HTR-8/SVneo (cell line): ENCODE measurements at regions not wholly inside any gene's neighbourhood (a gene's known extent, or its start where the extent isn't known, plus 50 kb on each side); places are given as distances from the start of the nearest gene placed in this dataset.
"Not testable (repeated sequence)": the region's sequence is repeated elsewhere in the genome, so short reads cannot be mapped to it uniquely, and the experiment has no call there.

ENCODE experiments used
- DNase-seq: peaks from one replicate; pipeline ENCODE4 v3.0.0; 2011; ENCODE audit warnings: low spot score, mixed read lengths; ENCODE audit not compliant: insufficient read length
- FAIRE-seq: peaks from 2 replicates; lab custom pipeline; 2011; peaks lifted over from hg19 to GRCh38; lab: Jason Lieb, UNC

DNA sequence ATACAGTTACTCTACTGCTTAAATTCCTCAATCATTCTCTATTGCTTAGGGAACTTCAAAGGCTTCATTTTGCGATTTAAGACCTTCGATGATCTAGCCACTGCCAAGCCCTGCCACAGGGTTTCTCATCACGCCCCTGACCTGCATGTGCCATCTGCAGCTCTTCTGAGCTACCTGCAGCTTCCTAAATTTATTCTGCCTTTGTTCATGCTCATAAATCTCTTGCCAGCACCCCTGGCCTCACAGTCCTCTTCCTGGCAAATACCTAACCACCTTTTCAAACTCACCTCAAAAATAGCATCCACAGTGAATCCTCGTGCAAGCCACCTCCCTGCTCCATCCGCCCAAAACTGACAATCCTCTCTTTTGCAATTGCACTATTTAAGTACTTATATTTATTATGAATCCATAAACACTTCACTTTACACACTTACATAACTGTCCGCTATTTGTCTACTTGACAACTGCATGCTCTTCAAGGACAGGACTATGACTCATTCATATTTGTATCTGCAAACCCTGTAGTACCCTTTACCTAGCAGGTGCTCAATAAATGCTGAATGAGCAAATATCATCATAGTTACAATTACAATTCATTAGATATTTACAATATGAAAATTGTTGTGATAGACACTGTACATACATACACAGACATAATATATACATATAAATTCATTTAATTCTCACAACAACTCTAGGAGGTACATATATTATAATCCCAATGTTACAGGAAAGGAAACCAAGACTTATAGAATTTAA is 280.0 kb upstream of the RASGEF1B start:
- no peak for FAIRE-seq
- DNase-seq, result no peak

DNA sequence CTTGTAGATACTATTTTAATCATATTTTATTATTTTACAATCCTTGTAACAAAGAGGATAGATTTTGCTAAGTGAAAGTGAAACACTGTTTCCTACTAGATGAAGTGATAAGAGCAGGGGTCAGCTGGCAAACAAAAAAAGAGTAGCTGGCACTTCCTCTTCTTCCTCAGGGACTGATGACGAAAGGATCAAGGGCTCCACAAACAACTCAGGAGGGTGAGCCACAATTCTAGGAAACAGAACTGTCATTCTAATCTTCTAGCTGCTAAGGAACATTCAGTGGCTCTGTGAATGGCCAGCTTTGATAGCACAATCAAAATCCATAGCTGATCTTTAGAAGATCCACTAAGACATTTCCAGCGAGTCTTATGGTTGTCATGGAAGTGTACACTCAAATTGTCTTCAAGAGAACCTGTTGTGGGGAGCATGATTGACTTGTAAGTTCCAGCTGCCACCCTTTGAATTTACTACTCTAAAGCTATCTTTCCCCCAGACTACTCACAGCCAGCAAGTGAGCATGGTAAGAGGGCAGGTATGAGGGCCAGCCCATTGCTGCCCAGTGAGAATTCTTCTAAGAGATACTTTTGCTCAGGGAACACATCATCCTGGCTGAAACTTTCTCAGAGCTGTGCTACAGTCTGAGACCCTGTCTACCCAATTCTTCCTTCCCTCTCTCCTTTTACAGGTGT is 275.7 kb upstream of the RASGEF1B start:
- no peak for DNase-seq
- no peak for FAIRE-seq

DNA sequence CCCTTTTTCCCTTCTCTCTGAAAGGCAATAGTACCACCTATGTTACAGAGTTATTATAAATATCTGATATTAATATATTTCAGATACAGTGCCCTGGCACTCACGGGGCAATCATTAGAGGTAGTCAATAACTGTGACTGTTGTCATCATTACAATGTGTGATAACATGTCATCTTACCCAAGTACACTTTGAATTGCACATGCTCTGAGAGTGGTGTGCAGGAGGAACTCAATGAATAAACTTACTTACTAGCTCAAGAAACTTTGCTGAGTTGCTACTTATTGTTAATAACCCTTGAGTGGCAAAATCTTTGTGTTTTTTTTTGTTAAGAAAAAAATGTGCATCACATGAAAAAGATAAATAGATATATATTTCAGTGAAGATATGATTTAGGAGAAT is 275.1 kb upstream of the RASGEF1B start:
- no peak for FAIRE-seq

DNA sequence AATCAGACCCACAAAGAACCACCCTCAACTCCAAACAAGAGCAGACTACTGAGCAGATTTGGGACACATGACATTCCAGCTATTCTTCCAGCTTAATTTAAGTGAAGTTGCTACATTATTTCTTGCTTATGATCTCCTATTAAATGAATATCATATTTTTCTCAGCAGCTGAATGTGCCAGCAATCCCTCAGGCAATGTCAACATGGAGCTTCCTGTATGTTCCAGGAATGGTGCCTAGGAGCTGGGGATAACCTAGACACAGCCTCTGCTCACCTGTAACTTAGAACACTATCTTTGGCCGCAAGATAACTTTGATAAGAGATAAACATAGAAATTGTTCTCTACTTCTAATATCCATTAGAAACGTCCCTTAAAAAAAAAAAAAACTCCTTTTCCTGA is 274.4 kb upstream of the RASGEF1B start:
- DNase-seq, result no peak
- no peak for FAIRE-seq

More for the DNA sequence above, 275.1 kb upstream of the RASGEF1B start:
- DNase-seq, result no peak

DNA sequence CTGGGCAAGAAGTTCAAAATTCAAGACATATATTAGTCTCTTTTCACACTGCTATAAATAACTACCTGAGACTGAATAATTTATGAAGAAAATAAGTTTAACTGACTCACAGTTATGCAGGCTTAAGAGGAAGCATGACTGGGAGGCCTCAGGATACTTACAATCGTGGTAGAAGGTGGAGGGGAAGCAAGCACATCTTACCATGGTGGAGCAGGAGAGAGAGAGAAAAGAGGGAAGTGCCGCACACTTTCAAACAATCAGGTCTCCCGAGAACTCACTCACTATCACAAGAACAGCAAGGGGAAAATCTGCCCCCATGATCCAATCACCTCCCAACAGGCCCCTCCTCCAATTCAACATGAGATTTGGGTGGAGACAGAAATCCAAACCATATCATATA is 273.3 kb upstream of the RASGEF1B start:
- no peak for FAIRE-seq
- no peak for DNase-seq

DNA sequence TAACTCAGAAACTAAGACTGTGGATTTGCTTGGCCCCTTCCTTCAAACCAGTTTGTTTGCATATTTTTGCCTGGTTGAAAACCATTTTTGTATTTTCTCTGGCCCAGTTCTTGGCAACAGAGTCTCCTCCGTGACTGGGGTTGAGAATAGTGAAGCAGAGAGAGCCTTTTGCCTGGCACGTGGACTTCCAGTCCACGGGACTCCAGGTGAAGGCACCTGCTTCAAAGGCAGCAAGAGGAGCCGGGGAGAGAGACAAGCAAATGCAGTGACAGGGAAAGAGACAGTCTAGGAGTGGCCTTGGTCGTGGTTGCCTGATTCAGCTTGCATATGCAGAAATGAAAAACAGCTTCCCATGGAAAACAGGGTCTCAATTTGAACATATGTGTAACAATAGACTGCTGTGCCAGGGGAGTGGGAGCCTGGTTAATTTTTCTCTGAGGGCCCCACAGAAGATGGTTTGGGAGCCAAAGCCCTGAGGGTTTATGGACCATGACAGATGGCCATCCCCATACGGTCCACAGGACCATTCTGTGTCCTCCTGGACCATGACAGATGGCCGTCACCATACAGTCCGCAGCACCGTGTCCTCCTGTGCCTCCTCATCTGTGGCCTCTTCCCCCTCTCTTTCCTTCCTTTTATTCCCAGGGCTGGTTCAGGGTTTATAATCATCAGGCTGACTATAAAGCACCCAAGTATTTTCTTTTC is 272.2 kb upstream of the RASGEF1B start:
- DNase-seq, result no peak
- FAIRE-seq, result no peak

DNA sequence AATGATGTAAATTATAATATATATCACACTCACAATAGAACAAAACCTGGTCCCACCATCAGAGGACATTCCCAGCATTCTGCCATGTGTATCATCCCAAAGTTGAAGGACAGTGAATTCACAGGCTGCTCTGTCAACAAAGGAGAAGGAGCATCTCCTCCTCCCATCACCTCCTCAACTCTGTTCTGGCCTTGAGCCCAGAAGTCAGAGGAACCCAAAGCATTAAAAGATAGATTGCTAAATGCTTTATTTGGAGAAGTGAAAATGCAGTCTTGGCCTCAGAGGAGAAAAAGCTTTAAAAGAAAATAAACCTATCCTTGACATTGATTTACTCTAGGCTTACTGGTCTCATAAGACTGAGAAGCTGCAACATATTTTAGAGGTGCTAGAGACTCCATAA is 268.8 kb upstream of the RASGEF1B start:
- FAIRE-seq, result no peak
- no peak for DNase-seq

DNA sequence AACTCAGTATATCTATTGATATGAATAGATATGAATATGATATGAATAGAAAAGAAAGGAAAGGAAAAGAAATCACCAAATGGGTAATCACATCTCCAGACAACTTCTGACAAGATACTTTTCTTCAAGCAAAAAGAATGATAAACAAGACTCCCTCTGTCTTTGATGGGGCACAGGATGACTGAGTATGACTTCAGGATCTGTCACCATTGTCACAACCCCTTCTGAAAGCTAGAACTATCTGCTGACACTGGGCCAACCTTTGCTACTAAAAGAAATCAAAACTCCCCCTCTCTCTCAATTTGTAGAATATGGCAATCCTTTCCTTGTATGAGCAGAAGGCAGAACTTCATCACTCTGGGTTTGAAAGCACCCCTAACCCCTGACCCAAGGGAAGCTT is 267.2 kb upstream of the RASGEF1B start:
- DNase-seq (no peak), FAIRE-seq (no peak)

DNA sequence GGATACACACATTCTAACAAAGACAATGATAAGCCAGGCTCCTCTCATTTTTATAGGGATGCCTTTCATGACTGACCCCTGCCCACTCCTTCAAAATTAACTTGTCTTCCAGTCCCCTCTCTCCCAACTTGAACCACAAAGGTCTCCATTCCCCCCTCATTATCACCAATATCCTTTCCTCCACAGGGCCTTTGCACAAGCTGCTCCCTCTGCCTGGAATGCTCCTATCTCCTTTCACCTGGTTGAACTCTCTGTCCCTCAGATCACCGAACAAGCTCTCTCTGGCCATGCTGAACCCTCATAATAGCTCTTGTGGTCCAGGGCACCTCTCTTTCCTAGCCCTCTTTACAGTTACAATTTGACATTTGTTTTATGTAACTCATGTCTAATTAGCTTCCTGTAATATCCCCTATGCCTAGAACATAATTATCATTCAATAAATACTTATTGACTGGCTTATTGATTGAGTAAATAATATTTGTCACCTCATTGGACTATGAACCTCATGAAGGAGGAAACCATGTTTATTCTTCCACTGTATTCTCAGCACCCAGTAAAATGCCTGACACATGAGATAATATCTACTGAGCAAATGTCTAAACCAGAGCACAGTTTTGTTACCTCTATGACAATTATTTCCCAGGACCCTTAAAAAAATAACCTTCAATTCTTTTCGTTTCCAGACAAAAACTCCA is 266.3 kb upstream of the RASGEF1B start:
- no peak for FAIRE-seq
- DNase-seq, result no peak

DNA sequence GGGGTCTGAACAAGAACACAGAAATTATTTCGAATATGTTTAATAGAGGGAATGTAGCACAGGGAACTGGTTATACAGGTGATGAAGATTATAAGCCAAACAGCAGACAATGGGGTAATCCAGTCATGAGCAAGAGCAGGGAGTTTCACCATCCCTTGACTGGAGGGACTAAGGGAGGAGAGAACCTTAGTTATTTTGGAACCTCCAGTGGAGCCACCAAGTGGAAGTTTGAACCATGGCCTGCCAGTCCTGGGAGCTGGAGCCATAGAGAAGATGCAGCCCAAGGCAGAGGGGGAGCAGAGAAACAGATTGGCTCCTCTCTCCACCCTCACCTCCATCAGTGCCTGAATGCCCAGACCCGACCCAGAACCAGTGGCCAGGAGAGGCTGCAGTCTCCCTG is 264.6 kb upstream of the RASGEF1B start:
- no peak for FAIRE-seq
- no peak for DNase-seq

DNA sequence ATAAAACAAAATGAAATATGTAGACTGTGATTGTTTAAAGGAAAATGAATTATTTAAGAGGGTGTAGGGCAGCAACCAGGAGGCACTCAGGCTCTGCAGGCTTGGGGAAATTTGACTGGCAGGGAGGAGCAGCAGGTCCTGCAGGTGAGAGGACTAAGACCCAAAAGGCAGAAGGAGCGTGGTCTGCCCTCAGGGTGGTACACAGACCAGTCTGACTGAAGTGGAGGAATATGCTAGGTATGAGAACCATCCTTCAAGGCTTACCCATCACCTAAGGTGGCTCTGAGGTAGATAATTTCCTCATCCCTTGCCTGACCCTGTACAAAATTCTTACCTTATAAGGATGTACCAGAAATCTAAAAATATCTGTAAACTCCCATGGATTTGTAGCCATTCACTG is 261.3 kb upstream of the RASGEF1B start:
- FAIRE-seq, result no peak

DNA sequence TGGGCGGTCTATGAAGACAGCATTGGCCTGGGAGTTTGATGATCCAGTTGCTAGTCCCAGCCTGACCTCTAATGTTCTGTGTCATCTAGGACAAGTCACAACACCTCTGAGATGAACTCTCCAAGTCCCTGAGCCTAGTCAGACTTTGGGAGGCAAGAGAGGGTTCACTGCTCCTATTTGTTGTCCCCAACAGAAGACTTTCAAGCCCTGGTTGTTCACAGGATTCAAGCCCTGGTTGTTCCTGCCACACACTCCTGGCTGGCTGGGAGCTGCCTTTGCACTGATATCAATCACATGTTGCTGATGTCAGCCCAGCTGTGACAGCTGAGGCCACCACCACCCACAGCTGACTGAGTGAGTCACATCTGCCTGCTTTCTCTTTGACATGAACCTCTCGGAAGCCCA is 253.2 kb upstream of the RASGEF1B start:
- no peak for DNase-seq
- no peak for FAIRE-seq

More for the DNA sequence above, 261.3 kb upstream of the RASGEF1B start:
- no peak for DNase-seq

DNA sequence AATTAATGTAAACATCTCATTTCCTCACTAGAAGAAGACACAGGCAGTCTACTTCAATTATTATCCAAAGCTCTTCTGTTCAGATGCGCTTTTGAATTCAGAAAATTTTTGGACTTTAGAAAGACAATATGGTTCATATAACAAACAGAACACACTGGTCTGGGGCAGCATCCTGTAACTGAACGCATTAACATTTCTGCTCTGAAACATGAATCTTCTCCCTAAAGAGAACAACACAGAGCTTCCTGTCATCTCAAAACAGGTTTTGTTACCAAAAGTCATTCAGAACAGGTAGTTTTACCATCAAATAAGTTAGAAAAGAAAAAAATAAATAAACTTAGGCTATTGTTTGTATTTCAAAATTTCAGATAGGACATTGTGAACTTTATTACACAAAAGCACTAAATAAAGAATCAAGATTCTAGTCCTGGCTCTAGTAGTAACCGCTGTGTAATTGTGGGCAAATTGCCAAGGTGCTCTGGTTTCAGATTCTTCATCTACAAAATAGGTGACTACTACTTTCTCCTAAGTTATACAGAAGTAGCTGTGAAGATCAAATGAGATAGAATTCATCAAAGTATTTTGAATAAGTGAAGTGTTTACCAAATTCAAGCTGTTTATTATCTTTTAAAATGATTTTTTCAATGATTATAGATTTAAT is 252.3 kb upstream of the RASGEF1B start:
- DNase-seq, result no peak

DNA sequence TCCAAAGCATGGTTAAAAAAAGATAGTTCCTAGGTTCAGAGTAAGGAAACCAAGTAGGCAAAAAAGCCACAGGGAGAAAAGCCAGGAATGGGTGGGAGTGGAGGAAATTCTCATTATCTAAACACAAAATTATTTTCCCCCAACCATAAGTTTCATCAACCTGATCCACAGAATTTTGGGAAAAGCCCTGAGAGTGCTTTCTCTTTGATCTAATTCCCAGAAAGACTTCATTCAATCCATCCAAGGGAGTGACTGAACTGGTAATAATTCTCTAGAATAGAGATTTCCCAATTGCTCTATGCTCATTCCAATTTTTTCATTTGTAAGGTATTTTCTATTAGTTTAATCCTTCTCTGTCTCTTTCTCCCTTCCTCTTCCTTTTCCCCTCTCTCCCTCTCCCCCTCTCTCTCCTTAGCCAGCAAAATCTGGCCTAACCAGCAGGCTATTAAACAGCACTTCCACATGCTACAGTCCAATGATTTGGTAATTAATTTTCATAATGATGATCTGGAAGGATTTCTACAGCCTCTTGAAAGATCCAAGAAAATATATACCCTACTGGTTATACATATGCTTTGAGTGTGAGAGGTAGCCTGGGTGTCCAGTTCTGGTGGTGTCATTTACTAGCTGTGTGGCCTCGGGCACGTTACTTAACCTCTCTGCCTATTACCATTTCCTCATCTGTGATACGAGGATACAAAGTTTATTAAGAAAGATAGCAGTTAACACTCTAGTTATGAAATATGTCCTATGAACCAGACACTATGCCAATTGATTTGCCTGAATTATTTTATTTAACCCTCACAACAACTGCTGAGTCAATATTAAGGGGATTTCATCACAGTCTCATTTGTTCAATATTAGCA is 251.5 kb upstream of the RASGEF1B start:
- FAIRE-seq (no peak), DNase-seq (no peak)

More for the DNA sequence above, 252.3 kb upstream of the RASGEF1B start:
- FAIRE-seq, result no peak

DNA sequence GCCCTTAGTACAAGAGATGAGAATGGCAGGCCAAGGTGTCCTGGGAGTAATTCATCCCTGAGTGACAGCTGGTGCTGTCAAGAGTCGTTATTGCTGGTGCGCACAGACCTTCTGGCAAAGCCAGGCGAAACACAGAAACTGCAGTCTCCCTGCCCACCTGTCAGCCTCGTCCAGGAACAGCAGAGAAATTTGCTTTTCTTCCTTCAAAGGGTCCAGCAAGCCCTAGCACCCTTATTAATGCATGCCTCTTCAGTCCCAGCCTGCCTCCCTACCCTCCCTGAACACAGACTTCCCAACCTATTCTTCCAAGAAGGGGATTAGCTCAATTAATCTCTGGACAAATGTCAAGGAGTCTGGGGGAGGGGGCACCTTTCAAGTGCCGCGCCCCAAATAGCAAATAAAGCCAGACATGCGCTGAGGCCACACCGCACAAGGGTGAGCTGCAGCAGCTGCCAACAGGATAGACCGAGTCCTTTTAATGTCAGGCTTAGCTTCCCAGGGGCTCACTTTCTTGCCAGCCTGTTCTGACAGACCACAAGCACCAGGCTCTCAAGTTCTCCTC is 250.7 kb upstream of the RASGEF1B start:
- DNase-seq, result no peak
- FAIRE-seq, result no peak

DNA sequence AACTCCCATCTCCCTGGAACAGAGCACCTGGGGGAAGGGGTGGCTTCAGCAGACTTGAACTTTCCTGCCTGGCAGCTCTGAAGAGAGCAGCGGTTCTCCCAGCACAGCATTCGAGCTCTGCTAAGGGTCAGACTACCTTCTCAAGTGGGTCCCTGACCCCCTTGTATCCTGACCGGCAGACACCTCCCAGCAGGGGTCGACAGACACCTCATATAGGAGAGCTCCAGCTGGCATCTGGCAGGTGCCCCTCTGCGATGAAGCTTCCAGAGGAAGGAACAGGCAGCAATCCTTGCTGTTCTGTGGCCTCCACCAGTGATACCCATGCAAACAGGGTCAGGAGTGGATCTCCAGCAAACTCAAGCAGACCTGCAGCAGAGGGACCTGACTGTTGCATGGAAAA is 244.1 kb upstream of the RASGEF1B start:
- DNase-seq (no peak), FAIRE-seq (no peak)

DNA sequence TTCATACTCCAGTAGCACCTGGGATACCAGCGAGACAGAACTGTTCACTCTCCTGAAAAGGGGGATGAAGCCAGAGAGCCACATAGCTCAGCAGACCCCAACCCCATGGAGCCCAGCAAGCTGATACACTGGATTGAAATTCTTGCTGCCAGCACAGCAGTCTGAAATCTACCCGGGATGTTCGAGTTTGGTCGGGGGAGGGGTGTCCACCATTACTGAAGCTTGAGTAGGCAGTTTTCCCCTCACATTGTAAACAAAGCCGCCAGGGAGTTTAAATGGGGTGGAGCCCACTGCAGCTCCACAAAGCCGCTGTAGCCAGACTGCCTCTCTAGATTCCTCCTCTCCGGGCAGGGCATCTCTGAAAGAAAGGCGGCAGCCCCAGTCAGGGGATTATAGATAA is 243.7 kb upstream of the RASGEF1B start:
- FAIRE-seq, DNase-seq: not testable (repeated sequence)

DNA sequence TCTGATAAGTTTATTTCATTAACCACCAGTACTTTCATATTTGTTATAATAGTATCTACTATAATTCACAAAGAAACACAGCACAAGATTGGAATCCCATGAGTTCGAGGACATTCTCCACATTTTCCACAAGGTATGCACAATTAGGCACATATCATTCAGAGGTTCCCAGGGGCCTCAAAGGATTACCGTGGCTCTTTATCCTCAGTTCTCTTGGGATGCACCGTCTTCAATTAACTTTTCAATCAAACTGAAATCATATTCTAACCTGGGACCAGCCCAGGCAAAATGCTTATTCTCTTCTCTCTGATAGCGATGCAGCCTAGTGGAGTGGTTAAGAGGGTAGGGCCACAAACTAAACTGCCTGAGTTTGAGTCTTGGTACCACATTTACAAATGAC is 242.6 kb upstream of the RASGEF1B start:
- DNase-seq, result no peak
- FAIRE-seq, result no peak

DNA sequence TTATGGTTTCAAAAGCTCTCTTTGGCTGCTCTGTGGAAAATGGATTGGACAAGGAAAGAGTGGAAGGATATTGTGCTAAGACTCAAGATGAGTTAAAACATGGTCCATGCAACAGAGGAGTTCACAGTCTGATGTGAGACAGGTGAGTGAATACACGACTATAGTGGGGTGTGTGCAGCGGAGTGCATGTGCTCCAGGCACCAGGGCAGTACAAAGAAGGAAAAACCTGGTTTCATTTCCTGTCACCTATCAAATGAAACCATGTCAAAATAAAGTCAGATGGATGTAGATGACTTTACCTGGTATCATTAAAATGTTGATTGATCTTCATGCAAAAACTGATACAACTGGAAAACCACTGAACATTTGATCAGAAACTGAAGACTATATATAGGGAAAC is 241.0 kb upstream of the RASGEF1B start:
- FAIRE-seq (no peak), DNase-seq (no peak)
